Progenitor cell of endocrine pancreas (in vitro differentiated cells): ENCODE measurements at regions not wholly inside any gene's neighbourhood (a gene's known extent, or its start where the extent isn't known, plus 50 kb on each side); places are given as distances from the start of the nearest gene placed in this dataset.

Experiments used
- DNase-seq: peaks from one replicate; pipeline ENCODE4 v3.0.0; 2021; ENCODE audit warnings: low spot score; ENCODE audit not compliant: unreplicated experiment
- H3K27ac Mint-ChIP-seq: 2 replicates; pipeline ENCODE4 v1.8.0; 2021; ENCODE audit warnings: mild to moderate bottlenecking, moderate library complexity, mixed read lengths
- H3K27me3 Mint-ChIP-seq: 2 replicates; pipeline ENCODE4 v1.8.0; 2021; ENCODE audit warnings: mixed read lengths
- H3K36me3 Mint-ChIP-seq: 2 replicates; pipeline ENCODE4 v1.8.0; 2022; ENCODE audit warnings: mixed read lengths; ENCODE audit not compliant: insufficient read depth
- H3K4me1 Mint-ChIP-seq: 2 replicates; pipeline ENCODE4 v1.8.0; 2021; ENCODE audit warnings: low read depth, mixed read lengths
- H3K4me3 Mint-ChIP-seq: 2 replicates; pipeline ENCODE4 v1.8.0; 2021; ENCODE audit warnings: low read depth, mild to moderate bottlenecking, moderate library complexity, mixed read lengths
- H3K9me3 Mint-ChIP-seq: 2 replicates; pipeline ENCODE4 v1.8.0; 2021; ENCODE audit warnings: low read depth, mixed read lengths
- TF ChIP-seq, protein P1 (sequence below): fragments of 200-600 bp; sonication (generic); IDR thresholded peaks from one replicate; pipeline ENCODE4 v1.5.0; 2021; ENCODE audit warnings: antibody characterized with exemption, mild to moderate bottlenecking; ENCODE audit not compliant: unreplicated experiment

DNA sequence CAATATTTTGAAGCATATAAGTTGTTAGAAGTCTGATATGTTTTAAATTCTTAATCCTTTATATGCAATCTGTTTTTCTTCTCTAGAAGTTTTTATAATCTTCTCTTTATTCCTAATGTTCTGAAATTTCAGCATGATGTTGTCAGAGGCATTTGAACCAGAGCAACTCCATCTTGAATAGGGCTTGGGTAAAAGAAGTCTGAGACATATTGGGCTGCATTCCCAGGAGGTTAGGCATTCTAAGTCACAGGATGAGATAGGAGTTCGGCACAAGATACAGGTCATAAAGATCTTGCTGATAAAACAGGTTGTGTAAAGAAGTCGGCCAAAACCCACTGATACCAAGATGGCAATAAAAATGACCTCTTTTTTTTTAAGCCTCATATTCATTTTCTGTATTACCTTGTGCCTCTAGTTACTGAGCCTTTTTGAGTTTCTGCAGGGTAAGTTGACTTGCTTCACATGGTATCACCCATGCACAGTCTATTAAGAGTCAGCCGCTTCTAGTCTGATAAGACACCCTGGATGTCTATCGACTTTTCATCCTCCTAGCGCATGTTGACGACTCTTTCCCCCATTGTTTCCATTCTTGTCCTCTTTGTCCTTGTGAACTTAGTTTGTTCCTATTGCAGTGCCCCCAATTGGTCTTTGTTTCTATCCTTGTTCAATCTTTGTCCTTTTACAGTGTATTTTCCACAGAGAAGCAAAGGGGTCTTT is 80.8 kb upstream of the RNU6-1 start:
- TF ChIP-seq, protein P1, sequence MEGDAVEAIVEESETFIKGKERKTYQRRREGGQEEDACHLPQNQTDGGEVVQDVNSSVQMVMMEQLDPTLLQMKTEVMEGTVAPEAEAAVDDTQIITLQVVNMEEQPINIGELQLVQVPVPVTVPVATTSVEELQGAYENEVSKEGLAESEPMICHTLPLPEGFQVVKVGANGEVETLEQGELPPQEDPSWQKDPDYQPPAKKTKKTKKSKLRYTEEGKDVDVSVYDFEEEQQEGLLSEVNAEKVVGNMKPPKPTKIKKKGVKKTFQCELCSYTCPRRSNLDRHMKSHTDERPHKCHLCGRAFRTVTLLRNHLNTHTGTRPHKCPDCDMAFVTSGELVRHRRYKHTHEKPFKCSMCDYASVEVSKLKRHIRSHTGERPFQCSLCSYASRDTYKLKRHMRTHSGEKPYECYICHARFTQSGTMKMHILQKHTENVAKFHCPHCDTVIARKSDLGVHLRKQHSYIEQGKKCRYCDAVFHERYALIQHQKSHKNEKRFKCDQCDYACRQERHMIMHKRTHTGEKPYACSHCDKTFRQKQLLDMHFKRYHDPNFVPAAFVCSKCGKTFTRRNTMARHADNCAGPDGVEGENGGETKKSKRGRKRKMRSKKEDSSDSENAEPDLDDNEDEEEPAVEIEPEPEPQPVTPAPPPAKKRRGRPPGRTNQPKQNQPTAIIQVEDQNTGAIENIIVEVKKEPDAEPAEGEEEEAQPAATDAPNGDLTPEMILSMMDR, result no peak
- DNase-seq, result no peak
- H3K36me3 Mint-ChIP-seq, result no peaks in the 10 kb centered on the region
- no peaks in the 10 kb centered on the region for H3K27me3 Mint-ChIP-seq
- peaks cover 47% of the 10 kb centered on the region for H3K4me1 Mint-ChIP-seq
- H3K4me3 Mint-ChIP-seq, result no peak overlapping the region
- peaks cover 6% of the 10 kb centered on the region for H3K9me3 Mint-ChIP-seq
- peak overlapping the region; percentile 5 for H3K27ac Mint-ChIP-seq

DNA sequence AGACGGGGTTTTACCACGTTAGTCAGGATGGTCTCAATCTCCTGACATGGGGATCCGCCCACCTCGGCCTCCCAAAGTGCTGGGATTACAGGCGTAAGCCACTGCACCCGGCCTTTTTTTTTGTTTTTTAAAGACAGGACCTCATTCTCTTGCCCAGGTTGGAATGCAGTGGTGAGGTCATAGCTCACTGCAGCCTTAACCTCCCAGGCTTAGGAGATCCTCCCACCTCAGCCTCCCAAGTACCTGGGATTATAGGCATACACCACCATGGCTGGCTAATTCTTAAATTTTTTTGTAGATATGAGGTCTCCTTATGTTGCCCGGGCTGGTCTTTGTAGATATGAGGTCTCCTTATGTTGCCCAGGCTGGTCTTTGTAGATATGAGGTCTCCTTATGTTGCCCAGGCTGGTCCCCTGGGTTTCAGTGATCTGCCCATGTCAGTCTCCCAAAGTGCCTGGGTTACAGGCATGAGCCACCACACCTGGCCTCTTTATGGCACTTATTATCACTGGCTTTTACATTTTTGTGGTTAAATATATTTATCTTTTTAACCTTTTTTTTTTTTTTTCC is 82.3 kb upstream of the RNU6-1 start:
- Mint-ChIP-seq H3K9me3 (peaks cover 6% of the 10 kb centered on the region), H3K36me3 (no peaks in the 10 kb centered on the region), H3K27me3 (no peaks in the 10 kb centered on the region), H3K27ac (no peak overlapping the region), H3K4me1 (peaks cover 33% of the 10 kb centered on the region), H3K4me3 (no peak overlapping the region)
- TF ChIP-seq, protein P1, result no peak
- DNase-seq, result no peak

DNA sequence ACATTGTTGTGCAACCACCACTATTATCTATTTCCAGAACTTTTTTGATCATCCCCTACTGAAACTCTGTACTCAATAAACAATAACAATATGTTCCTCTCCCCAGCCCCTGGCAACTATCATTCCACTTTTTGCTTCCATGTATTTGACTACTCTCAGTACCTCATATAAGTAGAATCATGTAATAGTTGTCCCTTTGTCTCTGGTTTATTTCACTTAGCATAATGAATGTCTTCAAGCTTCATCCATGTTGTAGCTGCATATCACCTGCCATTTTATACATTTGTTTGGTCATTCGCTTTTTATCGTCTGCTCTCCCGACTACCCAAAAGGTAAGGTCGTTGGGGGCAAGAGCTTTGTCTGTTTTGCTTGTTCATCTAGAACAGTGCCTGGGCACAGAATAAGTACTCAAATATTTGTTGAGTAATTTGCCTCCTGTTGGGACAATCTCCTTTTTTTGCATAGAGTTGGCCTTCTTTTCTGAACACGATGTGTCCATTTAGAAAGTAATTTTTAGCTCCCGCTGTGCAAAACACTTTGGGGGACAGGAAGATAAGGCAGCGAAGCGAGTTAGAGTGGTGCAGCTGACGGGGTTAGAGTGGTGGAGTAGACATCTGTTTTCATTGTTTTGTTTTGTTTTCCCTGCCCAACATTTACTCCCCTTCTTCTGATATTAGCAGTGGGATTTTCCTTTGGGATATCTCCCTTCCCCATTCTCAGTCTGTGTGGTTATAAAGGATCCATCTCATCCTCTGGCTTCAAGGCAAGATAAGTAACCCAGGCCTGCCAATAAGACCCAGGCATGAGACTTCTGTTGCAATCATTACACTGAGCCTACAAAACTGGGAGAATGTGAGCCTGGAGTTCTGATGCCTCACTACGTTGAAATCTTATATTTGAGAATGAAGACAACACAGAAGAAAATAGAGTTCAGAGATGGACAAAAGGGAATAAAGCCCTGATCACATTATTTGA is 83.4 kb upstream of the RNU6-1 start:
- TF ChIP-seq, protein P1, result no peak
- H3K27me3 Mint-ChIP-seq, result no peaks in the 10 kb centered on the region
- no peak for DNase-seq
- H3K4me1 Mint-ChIP-seq, result peaks cover 29% of the 10 kb centered on the region
- H3K9me3 Mint-ChIP-seq, result peaks cover 6% of the 10 kb centered on the region
- H3K27ac Mint-ChIP-seq, result peak overlapping the region; percentile 83
- H3K36me3 Mint-ChIP-seq, result no peaks in the 10 kb centered on the region
- H3K4me3 Mint-ChIP-seq, result no peak overlapping the region

DNA sequence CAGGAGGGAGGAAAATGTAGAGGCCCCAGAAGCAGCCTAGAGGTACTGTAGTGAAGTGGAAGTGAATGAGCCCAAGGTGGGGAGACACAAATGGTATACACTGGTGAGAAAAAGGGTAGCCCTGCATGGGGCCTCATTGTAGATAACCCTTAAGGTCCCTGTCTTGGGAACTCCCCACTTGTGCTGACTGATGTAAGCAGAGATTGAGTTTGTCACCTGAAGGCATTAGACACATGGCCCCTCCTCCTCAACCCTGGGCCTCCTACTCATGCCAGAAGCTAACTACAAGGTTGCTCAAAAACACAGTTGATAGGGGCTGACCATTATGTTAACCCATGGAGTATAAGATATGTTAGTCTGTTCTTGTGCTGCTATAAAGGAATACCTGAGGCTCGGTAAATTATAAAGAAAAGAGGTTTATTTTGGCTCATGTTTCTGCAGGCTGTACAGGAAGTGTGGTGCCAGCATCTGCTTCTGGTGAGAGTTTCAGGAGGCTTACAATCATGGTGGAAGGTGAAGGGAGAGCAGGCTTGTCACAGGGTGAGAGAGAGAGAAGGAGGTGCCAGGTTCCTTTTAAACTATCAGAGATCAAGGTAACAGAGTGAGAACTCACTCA is 84.6 kb upstream of the RNU6-1 start:
- Mint-ChIP-seq H3K27me3 (no peaks in the 10 kb centered on the region), H3K27ac (no peak overlapping the region), H3K9me3 (peaks cover 6% of the 10 kb centered on the region)

More for the DNA sequence above, 84.6 kb upstream of the RNU6-1 start:
- Mint-ChIP-seq H3K4me3 (no peak overlapping the region), H3K36me3 (no peaks in the 10 kb centered on the region), H3K4me1 (peaks cover 24% of the 10 kb centered on the region)
- TF ChIP-seq, protein P1, result no peak
- DNase-seq, result no peak
